ENCODE measurements at regions not wholly inside any gene's neighbourhood (a gene's known extent, or its start where the extent isn't known, plus 50 kb on each side); places are given as distances from the start of the nearest gene placed in this dataset.

- TF ChIP-seq CTCF (IDR thresholded peaks at IDR 0.05; ENCODE audit: insufficient read depth, low read depth, low read length) (no peak), EZH2 (IDR thresholded peaks at IDR 0.05; ENCODE audit: insufficient read depth, low read length) (no peak)
These were observed 687.2 kb upstream of the AADAT start for GRCh38 chr4:170776983-170777382.

Measured in astrocyte (in vitro differentiated cells and primary cell).